H1 (cell line): ENCODE measurements at regions not wholly inside any gene's neighbourhood (a gene's known extent, or its start where the extent isn't known, plus 50 kb on each side); places are given as distances from the start of the nearest gene placed in this dataset.

Source experiments
- KDM1A ChIP-seq: fragments of 200-600, 300-600 bp; sonication (generic); IDR thresholded peaks from 2 replicates; pipeline ENCODE4 v1.7.1; 2016; ENCODE audit warnings: mild to moderate bottlenecking, low read length, borderline replicate concordance

- TF ChIP-seq KDM1A, result no peak
- TF ChIP-seq, all 59 proteins: peak for 0
Observed at GRCh38 chr4:158997660-158998349, 105.1 kb upstream of the RAPGEF2 start (continued).
